Middle frontal gyrus (tissue), 1 donor: ENCODE measurements at regions not wholly inside any gene's neighbourhood (a gene's known extent, or its start where the extent isn't known, plus 50 kb on each side); places are given as distances from the start of the nearest gene placed in this dataset.
A peak's percentile ranks its signal among the peaks of the same experiment; 100 is the strongest.

ENCODE experiments used
- DNase-seq: peaks from one replicate; pipeline ENCODE4 v3.0.0-alpha.2; 2015; ENCODE audit warnings: low spot score; ENCODE audit errors: extremely low spot score

GRCh38 chr11:115718106-115718505 is 213.9 kb upstream of the CADM1 start:
- DNase-seq = no peak

GRCh38 chr11:115716601-115717529 is 212.7 kb upstream of the CADM1 start:
- no peak for DNase-seq

- DNase-seq = no peak
These were observed 211.9 kb upstream of the CADM1 start for GRCh38 chr11:115716080-115716479.

GRCh38 chr11:115715251-115715770 is 211.1 kb upstream of the CADM1 start:
- no peak for DNase-seq

- peak; percentile 19 for DNase-seq
These were observed 208.1 kb upstream of the CADM1 start for GRCh38 chr11:115712296-115712695.

GRCh38 chr11:115710980-115711379 is 206.8 kb upstream of the CADM1 start:
- DNase-seq = no peak

- no peak for DNase-seq
These were observed 206.2 kb upstream of the CADM1 start for GRCh38 chr11:115710426-115710825.

- no peak for DNase-seq
These were observed 205.1 kb upstream of the CADM1 start for GRCh38 chr11:115709297-115709696.

GRCh38 chr11:115707180-115707905 is 203.1 kb upstream of the CADM1 start:
- DNase-seq = no peak

- no peak for DNase-seq
These were observed 202.5 kb upstream of the CADM1 start for GRCh38 chr11:115706626-115707135.

- DNase-seq = no peak
These were observed 201.0 kb upstream of the CADM1 start for GRCh38 chr11:115705200-115705599.

- DNase-seq = no peak
These were observed 197.0 kb upstream of the CADM1 start for GRCh38 chr11:115700981-115701875.

GRCh38 chr11:115700496-115700895 is 196.3 kb upstream of the CADM1 start:
- DNase-seq = no peak

GRCh38 chr11:115699733-115700132 is 195.5 kb upstream of the CADM1 start:
- DNase-seq = no peak

GRCh38 chr11:115699326-115699725 is 195.1 kb upstream of the CADM1 start:
- no peak for DNase-seq

- DNase-seq = no peak
These were observed 194.0 kb upstream of the CADM1 start for GRCh38 chr11:115698243-115698642.

GRCh38 chr11:115696563-115696962 is 192.3 kb upstream of the CADM1 start:
- DNase-seq = no peak

GRCh38 chr11:115695677-115696364 is 191.6 kb upstream of the CADM1 start:
- DNase-seq = no peak

GRCh38 chr11:115693002-115693401 is 188.8 kb upstream of the CADM1 start:
- DNase-seq = no peak

GRCh38 chr11:115691030-115691429 is 186.8 kb upstream of the CADM1 start:
- no peak for DNase-seq
